ENCODE measurements at regions not wholly inside any gene's neighbourhood (a gene's known extent, or its start where the extent isn't known, plus 50 kb on each side); places are given as distances from the start of the nearest gene placed in this dataset.

GRCh38 chr5:173463207-173463606 is 135.0 kb upstream of the STC2 start:
- DNase-seq: no peak

DNA sequence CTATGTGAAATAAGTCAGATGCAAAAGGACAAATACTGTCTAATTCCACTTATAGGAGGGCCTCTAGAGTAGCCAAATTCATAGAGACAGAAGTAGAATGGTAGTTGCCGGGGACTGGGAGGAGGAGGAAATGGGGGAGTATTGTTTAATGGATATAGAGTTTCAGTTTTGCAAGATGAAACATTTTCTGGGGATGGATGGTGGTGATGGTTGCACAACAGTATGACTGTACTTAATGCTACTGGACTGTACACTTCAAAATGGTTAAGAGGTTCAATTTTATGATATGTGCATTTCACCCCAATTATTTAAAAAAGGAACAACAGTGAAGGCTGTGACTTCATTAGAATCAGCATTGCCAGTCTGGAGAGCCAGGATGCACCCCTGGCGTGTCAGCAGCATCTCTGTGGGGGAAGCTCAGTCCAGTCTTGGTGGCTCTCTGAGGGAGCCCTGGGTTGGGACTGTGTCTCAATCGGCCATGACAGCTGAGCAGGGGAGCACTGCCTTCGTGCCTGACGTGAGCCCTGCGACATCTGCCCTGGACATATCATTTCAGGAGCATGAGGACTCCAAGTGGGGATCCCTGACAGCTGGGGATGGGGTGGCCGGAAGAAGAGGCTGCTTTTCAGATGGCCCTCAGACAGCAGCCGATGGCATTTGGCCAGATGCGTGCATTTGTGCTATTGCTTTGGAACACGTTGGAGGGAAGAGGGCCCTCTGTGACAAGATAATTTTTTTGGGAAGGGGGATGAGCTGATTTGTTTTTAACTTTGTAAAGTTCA is 130.8 kb upstream of the STC2 start:
- peak; percentile 93 for DNase-seq

DNA sequence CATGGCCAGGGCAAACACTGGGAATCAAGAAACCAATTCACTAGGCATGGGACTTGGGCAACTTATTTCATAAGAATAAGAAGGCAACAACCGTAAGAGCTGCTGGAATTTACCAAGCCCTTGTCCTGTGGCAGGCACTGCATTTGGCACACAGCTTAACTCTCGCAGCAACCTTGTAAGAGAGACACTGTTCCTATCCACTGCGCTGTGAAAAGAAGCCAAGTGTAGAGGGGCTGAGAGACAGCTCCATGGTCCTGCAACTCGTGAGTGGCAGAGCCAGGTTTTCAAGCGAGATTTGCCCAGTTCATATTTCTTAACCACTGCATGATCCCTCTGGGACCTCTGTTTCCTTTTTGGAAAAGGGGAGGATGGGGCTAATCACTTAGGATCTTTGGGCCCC is 129.3 kb upstream of the STC2 start:
- peak; percentile 91 for DNase-seq

DNA sequence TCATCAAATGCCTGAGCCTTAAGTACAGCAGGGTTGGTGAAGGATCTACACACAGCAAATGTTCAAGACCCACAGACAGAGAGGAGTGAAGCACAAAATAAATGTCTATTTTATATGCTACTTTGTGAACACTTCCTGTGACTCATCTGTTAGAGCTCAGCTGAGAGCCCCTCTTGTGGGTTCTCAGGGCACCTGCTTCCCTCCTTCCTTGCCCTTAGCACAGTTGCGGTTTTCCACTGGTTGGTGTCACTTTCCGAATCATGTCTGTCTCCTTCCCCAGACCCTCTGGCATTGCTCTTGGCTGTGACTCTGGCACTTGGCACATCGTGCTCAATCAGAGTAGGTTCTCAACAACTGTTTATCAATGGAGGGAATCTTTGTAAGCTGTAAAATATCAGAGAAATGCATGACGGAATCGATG is 128.5 kb upstream of the STC2 start:
- peak; percentile 89 for DNase-seq

- no peak for DNase-seq
Measured at GRCh38 chr5:173456181-173456580, 128.0 kb upstream of the STC2 start.

DNA sequence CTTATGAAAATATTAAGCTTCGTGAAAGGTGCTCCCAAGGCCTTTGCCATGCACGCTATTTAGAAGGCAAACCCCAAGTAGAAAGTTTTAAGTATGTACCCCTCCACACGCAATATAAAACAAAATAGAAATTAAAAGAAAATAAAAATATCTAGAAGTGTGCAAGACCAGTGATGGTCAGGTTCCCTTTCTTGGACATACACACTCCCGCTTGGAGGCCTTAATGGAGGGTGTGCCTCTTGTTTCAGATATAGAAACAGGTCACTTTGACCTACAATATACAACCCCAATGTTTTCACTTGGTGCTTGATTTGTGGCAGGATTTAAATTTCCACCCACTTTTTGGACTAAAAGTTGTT is 127.4 kb upstream of the STC2 start:
- no peak for DNase-seq

- peak; percentile 84 for DNase-seq
Measured at GRCh38 chr5:173454736-173455598, 126.8 kb upstream of the STC2 start.

GRCh38 chr5:173454361-173454735 is 126.1 kb upstream of the STC2 start:
- DNase-seq: no peak

DNA sequence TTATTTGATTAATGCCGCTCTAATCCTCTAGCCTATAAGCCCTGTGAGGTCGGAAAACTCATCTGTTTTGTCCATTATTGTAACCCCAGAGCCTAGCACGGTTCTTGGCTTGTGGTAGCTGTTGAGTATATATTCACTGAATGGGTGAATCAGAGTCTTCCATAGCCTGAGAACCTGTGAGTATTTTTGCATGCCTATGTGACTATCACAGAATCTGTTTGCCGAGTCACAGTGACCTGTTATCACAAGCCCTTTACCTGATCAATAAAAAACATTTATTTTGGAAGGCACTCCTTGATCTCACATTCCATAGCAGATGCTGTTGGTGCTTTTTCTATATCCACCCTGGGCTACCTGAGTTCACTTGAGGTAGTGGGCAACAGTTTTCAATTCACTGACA is 125.0 kb upstream of the STC2 start:
- no peak for DNase-seq

- DNase-seq: no peak
Measured at GRCh38 chr5:173452119-173452905, 124.1 kb upstream of the STC2 start.

DNA sequence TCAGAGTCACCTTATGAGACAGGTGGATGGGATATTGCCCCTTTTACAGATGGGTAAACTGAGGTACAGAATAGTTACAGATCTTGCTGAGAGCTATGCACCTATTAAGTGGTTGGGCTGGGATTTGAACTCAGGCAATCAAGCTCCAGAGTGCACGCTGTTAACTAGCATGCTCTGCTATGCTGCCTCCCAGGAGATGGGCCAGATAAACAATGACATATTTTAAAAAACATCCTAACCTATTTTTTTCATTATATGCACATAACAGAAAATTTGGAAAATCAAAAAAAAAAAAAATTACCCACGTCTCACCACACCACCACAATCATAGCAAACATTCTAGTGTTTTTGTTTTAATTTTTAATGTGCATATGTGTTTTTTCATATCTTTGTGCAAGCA is 123.4 kb upstream of the STC2 start:
- no peak for DNase-seq

DNA sequence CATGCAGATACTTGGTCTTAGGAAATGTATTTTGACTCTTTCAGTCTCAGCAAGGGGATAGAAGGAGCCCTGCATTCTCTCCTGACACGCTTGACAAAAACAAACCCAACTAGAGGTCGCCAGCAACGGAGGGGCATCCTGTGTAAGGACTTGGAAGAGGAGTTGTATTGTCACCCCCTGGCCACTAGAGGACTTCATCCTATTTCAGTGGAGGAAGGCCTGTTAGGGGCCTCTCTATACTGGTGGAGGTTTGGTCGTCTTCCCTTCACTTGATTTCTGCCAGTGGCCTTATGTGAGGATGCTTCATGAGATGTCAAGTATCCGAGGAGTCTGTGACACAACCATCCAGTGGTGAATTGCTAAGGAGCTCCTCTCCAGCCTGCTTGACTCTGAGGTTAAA is 122.8 kb upstream of the STC2 start:
- DNase-seq: no peak

DNA sequence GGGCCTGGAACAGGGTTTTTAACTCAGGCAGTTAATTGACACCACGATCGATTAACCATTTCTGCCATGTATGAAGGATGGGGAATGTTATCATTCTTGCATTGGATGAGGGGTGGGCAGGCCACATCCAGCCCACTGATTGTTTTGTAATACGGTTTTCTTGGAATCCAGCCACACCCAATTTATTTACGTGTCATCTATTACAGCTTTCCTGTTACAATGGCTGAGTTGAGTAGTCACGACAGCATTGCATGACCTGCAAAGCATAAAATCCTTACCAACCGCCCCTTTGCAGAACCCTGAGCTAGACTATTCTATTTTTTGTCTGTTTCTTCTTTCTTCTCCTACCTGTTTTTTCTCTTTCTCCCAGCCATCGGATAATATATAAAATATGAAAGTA is 122.0 kb upstream of the STC2 start:
- no peak for DNase-seq

DNA sequence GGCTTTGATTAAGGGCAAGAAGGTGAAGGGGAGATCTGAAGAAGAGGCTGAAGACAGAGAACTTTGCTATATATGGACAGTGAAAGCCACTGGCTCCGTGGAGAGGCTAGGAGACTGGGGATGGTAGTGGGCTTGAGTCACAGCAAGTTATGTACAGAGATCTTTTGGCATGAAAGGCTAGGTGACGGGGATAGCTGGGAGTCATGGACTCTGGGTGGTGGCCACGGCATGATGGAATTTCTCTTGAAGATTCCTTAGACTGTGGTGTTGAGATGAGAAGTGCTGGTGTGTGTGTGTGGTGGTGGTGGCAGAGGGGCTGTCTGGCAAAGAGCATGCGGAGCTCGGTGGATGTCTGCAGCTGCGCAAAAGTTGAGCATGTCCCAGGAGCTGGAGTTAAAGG is 120.6 kb upstream of the STC2 start:
- no peak for DNase-seq

GRCh38 chr5:173443971-173444370 is 115.8 kb upstream of the STC2 start:
- no peak for DNase-seq

- no peak for DNase-seq
Measured at GRCh38 chr5:173441053-173441628, 112.9 kb upstream of the STC2 start.

DNA sequence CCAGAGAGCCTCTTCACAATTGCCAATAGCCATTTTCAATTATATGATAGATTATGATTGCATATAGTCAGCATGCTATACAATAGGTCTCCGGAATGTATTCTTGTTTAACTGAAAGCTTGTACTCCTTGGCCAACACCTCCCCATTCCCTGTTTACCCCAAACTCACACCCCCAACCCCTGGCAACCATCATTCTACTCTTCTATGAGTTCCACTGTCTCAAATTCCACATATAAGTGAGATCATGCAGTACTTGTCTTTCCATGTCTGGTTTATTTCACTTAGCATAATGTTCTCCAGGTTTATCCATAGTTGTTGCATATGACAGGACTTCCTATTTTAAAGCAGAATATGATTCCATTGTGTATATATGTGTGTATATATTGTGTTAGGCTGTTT is 110.7 kb upstream of the STC2 start:
- DNase-seq: peak; percentile 91

DNA sequence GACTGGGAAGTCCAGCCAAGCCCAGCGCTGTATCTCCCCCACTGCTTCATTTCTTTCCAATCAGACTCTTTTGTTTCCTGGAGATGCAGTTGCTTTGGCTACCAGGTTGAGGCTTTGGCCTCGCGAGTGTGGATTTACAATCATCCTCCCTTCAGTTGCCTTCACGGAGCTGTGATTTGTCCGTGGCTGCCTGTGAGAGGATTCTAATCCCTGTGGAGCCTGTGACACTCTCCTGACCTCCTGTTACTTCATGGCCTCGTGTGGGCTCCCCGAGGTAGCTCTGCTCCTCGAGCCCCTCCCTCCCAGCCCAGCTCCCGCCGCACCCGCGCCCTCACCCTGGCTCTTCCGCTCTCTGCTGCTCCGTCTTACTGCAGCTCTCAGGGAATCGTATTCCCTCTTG is 107.2 kb upstream of the STC2 start:
- DNase-seq: peak; percentile 61

DNA sequence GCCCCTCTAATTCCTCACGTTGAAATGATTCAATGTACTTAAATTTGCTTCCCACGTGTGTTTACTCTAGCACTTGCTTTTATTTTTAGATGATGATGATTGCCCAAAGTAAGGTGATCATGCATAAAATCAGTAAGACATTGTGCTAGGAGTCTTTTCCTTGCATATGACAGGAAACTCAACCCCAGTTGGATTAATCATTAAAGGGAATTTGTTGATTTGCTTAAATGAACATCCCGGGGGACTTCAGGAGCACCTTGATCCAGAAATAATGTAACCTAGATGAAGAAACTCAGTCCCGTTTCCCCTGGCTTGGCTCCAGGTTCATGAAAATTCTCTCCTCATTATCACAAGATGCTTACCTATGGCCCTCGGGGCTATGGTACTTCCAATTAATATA is 106.1 kb upstream of the STC2 start:
- DNase-seq: no peak

DNA sequence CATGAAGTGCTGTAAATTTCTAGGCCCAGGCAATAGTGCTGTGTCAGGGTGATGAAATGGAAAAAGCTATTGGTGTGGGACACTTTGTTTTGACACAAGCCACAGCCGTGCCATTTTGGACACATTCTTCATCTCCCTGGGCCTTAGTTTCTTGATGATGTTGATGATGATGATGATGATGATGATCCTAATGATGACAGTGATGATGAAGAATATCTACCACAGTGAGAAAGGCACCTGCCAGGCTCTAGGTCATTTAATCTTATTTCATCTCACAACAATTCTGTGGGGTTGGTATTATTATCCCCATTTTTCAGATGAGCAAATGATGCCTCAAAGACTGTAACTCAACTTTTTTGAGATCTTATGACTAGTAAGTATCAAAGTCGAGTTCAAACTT is 102.2 kb upstream of the STC2 start:
- DNase-seq: no peak

DNA sequence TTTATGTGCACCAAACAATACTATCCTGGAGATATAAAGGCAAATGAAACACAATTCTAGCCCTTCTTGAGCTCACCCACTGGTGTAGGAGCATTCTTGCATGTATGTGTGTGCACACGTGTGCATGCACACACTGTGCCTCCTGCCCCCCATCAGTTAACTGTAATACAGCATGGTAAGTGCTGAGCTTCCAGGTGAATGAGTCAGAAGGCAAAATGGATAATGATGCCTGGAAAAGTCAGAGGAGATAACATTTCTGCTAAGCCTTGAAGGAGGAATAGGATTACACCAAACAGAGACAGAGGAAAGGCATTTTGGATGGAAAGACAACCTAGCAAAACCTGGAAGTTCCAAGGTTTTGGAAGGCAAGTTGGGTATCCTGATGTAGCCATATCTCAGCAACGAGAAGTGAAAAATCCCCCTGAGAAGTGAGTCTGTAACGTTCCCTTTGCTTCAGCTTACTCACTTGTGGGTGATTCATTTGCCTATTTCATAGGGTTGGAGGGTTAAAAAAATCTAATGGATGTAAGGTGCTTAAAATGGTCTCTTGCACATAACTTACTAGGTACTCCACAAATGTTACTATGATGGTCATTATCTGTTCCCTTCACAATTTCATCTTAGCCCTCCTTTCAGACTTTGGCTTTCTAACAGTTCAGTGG is 101.4 kb upstream of the STC2 start:
- DNase-seq: no peak

- no peak for DNase-seq
Measured at GRCh38 chr5:173423452-173424117, 95.4 kb upstream of the STC2 start.
